Fibroblast of mammary gland (primary cell): ENCODE measurements at regions not wholly inside any gene's neighbourhood (a gene's known extent, or its start where the extent isn't known, plus 50 kb on each side); places are given as distances from the start of the nearest gene placed in this dataset.

Experiments
- DNase-seq: peaks from one replicate; pipeline ENCODE4 v3.0.0-alpha.2; 2010; ENCODE audit warnings: low read depth
- H3K4me3 ChIP-seq: 2 replicates; pipeline ENCODE4 v1.5.1; 2011; ENCODE audit warnings: low read depth, mild to moderate bottlenecking, low read length, moderate library complexity; ENCODE audit not compliant: control insufficient read depth
- TF ChIP-seq, protein P1 (sequence below): conservative IDR thresholded peaks from 2 replicates; pipeline ENCODE4 v1.5.1; 2011; ENCODE audit warnings: low read depth, low read length, inconsistent platforms; ENCODE audit not compliant: control insufficient read depth, insufficient read depth

DNA sequence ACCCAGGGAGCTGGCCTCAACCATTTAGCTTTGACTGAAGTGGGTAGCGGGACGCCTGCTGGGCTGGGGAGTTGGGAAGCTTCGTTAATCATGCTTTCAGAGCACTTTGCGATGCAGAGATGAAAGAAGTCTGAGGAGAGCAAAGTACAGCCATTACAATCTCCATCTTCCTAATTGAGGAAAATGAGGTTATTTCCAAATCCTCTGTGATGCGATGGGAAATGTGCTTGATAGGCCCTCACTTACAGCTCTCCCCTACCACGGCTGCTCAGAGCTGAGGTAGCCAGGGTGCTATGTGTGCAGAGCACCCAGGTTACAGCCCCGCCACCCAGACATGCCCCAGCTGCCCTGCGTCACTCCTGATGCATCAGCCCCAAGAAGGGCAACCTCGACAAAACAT lies 326.5 kb upstream of the KLHL29 start:
- H3K4me3 ChIP-seq, result no peak overlapping the region
- DNase-seq, result no peak
- TF ChIP-seq, protein P1, sequence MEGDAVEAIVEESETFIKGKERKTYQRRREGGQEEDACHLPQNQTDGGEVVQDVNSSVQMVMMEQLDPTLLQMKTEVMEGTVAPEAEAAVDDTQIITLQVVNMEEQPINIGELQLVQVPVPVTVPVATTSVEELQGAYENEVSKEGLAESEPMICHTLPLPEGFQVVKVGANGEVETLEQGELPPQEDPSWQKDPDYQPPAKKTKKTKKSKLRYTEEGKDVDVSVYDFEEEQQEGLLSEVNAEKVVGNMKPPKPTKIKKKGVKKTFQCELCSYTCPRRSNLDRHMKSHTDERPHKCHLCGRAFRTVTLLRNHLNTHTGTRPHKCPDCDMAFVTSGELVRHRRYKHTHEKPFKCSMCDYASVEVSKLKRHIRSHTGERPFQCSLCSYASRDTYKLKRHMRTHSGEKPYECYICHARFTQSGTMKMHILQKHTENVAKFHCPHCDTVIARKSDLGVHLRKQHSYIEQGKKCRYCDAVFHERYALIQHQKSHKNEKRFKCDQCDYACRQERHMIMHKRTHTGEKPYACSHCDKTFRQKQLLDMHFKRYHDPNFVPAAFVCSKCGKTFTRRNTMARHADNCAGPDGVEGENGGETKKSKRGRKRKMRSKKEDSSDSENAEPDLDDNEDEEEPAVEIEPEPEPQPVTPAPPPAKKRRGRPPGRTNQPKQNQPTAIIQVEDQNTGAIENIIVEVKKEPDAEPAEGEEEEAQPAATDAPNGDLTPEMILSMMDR, result no peak

DNA sequence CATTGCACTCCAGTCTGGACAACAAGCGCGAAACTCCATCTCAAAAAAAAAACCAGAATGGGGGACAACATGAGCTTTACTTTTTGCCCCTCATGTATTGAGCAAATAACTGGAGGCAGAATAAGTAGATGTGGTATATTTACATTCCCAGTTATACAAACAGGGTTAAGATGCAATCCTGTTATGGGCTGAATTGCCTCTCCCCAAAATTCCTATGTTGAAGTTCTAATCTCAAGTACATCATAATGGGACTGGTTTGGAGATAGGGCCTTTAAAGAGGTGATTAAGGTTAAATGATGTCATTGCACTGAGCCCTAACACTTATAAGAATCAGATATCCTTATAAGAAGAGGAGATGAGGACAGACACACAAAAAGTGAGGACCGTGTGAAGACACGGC lies 319.8 kb upstream of the KLHL29 start:
- H3K4me3 ChIP-seq, result no peak overlapping the region
- DNase-seq, result no peak
- TF ChIP-seq, protein P1, result no peak

DNA sequence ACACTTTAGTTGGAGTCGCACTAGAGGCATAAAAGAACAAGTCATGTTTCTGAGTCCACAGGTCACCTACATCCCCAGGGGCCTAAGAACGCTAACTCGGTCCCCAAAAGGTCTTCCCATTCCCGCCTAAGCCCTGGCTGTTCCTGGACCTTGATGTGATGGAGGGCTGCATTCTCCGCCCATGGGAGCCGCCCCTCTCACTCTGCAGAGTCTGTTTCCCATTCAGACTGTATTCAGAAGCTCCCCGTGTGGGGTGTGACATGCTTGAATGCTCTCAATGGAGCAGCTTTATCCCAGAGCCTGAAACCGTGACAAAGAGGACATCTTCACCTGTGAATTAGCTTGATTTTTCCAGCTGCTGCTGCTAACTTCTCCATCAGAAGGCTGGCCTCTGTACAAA lies 319.0 kb upstream of the KLHL29 start:
- DNase-seq, result no peak
- TF ChIP-seq, protein P1, result no peak
- H3K4me3 ChIP-seq, result no peak overlapping the region

DNA sequence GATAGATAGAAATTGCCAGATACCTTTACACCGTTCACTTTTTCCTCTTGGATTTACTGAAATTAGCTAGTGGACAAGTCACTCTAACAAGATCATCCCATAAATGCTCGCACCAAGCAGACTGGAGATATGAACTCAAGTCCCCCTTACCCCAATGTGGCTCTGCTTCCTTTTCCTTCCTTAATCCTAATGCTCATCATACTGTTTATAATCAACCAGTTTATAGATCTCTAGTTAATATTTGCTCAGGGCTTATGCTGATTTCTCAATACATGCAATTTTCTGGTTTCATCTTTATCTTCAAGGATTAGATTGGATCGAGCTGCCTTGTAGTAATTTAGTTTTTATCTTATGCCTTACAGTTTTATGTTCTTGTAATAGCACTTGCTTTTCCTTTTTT lies 318.3 kb upstream of the KLHL29 start:
- H3K4me3 ChIP-seq, result no peak overlapping the region
- DNase-seq, result no peak
- TF ChIP-seq, protein P1, result no peak

DNA sequence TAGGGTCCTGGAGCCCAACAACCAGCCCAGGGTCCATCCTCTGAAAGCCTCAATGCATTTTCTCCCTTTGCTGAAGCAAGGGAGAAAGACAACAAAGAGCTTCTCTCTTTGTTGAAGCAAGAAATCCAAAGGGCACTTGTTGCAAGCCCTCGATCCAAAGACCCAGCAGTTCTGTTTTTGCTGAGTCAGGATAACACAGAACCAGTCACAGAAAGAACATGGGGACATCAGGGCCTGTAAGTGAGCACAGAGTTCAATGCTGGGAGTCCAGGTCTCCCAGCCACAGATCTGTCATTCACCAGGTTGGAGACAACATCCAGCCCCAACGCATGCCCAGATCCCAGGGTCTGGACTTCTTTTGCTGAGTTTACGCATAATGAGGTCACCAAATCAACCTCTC lies 315.8 kb upstream of the KLHL29 start:
- no peak for DNase-seq

DNA sequence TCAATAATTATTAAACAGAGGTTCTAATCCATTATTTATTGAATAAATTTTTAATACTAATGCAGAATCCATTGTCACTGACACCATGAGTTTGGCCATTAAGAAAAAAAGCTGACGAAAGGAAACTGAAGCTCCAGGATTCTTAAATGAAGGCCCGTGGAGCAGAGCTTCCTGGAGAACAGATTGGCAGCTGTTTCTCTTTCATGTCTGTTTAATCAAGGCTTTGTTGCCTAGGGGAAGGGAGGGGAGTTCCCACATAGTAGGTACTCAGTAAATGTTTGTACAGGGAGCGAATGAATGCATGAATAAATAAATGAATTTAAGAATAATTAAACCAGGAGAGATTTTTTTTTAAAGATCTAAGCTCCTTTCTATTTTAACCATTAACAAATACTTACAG lies 315.1 kb upstream of the KLHL29 start:
- TF ChIP-seq, protein P1, result no peak
- H3K4me3 ChIP-seq, result no peak overlapping the region
- no peak for DNase-seq

More for the DNA sequence above, 315.8 kb upstream of the KLHL29 start:
- no peak overlapping the region for H3K4me3 ChIP-seq
- TF ChIP-seq, protein P1, result no peak

DNA sequence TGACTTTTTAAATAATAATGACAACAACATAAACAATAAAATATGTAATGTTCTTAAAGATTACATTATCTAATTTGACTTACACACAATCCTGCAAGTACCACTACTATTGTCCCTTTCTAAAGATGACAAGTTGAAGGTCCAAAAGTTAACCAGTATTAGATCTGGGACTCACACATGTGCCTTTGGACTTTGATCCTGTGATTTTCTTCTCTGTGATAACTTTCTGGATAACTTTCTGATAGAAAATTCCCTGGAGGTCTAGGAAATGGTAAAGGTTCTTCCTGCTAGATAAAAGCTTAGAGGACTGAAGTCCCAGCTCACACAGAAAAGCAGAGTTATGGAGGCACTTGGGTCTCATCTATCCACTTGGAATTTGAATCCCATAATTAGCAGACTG lies 311.9 kb upstream of the KLHL29 start:
- H3K4me3 ChIP-seq, result no peak overlapping the region
- TF ChIP-seq, protein P1, result no peak
- DNase-seq, result no peak
